ENCODE measurements at regions not wholly inside any gene's neighbourhood (a gene's known extent, or its start where the extent isn't known, plus 50 kb on each side); places are given as distances from the start of the nearest gene placed in this dataset.

- TF ChIP-seq ARNT (IDR thresholded peaks at IDR 0.05) (no peak), TARDBP (IDR thresholded peaks at IDR 0.05) (no peak), FOXK2 (IDR thresholded peaks at IDR 0.05) (no peak), FOXA1 (IDR thresholded peaks at IDR 0.05) (no peak), ZNF384 (IDR thresholded peaks at IDR 0.05) (no peak), CTBP1 (IDR thresholded peaks at IDR 0.05; ENCODE audit: borderline replicate concordance) (no peak), LEF1 (IDR thresholded peaks at IDR 0.05; ENCODE audit: borderline replicate concordance) (no peak), SUZ12 (IDR thresholded peaks at IDR 0.05) (no peak), ELF4 (IDR thresholded peaks at IDR 0.05) (no peak), PKNOX1 (IDR thresholded peaks at IDR 0.05) (no peak), SP1 (IDR thresholded peaks at IDR 0.05) (no peak)
Observed at GRCh38 chr2:224174990-224175389, 135.9 kb upstream of the SERPINE2 start.

Measured in HEK293T (cell line).